Suppressor macrophage (primary cell): ENCODE measurements at regions not wholly inside any gene's neighbourhood (a gene's known extent, or its start where the extent isn't known, plus 50 kb on each side); places are given as distances from the start of the nearest gene placed in this dataset.
"Not testable (repeated sequence)": the region's sequence is repeated elsewhere in the genome, so short reads cannot be mapped to it uniquely, and the experiment has no call there.

Experiments
- DNase-seq, 4 experiments: peaks; one replicate each; pipeline ENCODE4 v3.0.0-alpha.2; 2020 to 2022

DNA sequence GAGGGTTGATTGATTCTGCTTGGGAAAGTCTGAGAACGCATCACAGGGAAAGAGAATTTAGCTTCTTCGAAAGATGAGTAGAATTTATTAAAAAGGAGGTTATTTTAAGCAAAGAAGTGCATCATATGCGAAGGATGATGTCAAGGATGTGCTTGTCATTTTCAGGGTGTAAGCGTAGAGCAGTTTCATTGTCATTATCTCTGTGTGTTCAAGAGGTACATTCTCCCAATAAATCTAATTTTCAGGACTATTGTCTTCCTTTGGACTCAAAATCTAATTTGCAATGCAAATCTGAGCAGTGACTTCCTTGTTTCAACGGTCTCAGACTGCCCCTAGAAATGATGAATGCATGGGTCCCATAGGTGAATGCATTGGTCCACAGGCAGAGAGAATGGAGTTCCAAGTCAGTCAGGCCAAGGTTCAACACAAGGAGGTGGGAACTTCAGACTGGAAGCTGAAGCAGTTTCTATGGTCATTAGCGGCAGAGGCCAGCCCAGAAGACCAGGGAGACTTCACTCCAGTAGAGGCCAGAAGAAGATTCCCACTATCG lies 99.8 kb downstream of the CDC42EP3 start:
- DNase-seq: no peak

DNA sequence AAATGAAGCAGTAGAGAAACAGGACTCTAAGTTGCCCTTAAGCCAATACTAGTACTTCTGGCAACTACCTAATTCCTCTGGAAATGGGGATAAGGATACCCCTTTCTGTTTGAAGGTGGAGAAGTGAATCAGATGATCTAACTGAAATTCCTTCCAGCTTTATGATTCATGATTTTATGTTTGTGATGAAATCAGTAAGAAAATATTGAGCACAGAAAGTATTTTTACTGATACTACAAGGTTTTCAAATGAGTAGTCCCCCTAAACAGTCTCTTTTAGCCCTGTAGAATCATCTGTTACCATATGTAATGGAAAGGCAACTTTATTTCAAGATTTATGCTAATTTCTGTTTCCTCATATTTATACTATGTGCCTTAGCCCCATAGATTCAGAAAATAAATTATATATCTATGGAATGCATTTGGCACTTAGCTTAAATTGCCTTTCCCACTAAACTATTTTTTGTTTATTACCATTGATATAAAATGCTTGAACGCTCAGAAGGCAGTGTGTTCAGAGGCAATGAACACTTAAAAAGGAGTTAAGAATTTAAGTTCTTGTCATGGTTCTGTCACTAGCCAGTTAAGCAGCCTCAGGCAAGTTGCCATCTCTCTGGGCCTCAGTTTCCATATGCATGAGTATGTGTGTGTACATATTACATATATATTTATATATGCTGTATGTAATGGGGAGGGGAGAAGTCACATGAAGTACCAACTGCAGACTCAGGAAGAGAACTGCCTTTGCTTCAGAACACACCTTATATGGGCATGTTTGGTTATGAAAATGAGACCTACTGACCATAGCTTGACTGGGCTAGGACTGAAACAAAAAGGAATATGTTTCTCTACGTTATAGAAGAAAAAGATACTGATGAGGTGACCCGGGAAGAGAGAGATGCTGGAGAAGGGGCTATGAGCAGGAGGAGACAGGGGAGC lies 97.7 kb downstream of the CDC42EP3 start:
- no peak for DNase-seq

DNA sequence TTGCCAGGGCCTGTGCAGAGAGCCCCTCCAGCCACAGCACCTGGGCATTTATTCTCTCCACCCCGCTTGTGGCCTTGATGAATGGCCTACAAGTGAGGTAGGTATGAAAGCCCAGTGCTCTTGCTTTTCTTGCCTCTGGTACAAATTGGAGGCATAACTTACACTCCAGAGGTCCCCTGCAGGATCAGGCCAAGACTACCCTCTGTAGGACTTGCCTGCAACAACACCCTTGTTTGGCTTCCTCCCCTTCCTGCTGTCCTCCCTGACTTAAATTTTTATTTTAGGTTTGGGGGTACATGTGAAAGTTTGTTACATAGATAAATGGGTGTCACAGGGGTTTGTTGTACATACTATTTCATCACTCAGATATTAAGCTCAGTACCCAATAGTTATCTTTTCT lies 95.7 kb downstream of the CDC42EP3 start:
- peak; percentile 16 to 52 (median 42) for DNase-seq

DNA sequence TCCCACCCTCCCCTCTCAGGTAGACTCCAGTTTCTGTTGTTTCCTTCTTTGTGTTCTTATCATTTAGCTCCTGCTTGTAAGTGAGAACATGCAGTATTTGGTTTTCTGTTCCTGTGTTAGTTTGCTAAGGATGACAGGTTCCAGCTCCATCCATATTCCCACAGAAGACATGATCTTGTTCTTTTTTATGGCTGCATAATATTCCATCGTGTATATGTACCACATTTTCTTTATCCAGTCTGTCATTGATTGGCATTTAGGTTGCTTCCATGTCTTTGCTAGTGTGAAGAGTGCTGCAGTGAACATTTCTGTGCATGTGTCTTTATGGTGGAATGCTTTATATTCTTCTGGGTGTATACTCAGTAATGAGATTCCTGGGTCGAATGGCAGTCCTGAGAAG lies 95.2 kb downstream of the CDC42EP3 start:
- DNase-seq: not testable (repeated sequence)

DNA sequence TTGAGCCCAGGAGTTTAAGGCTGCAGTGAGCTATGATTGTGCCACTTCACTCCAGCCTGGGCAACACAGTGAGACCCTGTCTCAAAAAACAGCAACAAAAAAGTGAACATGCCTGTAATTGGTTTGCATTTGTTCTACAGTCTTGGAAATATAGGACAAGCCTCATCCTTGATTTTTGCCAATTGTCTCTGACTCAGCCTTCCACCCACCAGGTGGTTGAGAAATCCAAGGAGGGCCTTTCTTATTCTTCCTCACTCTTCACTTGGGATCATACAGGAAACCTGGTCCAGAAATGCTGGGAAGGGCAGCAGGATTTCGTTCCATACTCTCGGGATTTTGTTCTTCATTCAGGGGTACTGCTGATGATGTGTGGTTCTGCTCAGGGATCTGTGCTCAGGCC lies 94.6 kb downstream of the CDC42EP3 start:
- peak; percentile 31 to 57 (median 44) for DNase-seq

DNA sequence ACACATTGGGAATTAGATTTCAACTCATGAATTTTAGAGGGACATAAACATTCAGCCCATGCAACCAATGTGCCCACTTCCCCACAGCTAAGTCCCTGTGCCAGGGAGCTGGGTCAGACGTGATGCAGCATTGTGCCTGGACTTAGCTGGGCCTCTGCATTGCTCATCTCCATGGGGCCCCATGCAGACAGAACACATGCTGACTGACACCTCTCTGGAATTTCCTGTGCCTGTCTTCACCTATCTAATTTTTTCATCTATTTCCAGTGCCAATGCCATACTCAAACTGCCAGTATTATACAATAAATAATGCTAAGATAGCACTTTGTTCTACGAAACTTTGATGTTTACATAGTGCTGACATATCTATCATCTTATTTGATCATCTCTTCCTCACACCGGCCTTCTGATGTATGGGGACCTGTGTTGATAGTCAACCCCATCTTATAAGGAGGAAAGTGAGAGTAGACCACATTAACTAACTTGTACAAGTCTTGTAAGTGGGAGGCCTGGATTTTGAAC lies 92.2 kb downstream of the CDC42EP3 start:
- DNase-seq: no peak

DNA sequence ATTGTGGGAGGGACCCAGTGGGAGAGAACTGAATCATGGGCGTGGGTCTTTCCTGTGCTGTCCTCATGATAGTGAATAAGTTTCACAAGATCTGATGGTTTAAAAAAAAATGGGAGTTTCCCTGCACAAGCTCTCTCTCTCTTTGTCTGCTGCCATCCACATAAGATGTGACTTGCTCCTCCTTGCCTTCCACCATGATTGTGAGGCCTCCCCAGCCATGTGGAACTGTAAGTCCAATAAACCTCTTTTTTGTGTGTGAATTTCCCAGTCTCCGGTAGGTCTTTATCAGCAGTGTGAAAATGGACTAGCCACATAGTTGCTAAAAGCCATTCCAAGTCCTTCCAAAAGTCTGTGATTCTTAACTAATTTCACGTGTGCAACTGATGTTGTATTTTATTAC lies 91.5 kb downstream of the CDC42EP3 start:
- not testable (repeated sequence) for DNase-seq

DNA sequence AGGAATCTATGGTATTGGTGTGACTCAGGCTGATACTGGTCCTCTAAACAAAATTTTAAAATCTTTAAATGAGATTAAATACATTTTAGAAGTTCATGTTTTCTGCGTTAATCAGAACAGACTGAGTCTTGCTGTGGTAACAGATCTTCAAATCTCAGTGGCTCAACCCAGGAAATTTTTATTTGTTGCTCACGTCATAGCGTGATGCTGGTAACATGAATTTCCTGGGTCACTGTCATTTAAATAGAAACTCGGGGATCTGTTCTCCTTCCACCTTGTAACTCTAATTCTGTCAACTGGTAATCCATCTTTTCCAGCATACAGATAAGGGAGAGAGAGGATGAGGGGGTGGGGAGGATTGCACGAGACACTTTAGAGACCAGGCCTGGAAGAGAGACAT lies 90.0 kb downstream of the CDC42EP3 start:
- no peak for DNase-seq

DNA sequence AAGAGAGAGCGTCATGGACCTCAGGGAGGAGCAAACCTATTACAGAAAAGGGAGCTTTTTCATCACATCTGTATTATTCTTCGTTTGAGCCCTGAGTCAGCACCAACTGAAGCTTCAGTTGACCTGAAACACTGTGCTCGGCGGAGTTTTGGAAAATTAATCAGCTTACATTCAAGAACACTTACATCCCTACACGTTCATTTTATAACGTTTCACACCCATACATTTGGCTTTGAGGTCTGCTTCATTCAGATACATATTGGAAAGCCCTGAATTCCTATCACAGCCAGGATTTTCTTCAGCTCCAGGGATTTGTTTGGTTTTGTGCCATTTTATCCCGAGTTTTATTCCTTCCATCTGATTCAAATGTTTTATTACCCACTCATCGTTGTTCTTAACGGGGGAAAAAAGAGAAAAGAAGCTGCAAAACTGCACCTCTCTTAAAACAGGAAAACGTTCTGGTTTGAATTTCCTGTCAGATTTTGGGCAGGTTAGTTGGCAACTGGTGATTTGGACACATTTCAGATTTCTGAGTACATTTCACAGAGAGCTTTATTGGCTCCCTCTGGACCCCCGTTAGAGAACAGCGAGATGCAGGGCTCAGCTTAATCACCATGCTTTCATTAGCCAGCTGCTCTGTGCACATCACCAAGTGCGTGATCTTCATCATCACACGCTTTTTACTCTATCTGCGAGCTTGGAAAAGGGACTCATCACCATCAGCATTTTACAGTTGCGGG lies 88.8 kb downstream of the CDC42EP3 start:
- DNase-seq: no peak

DNA sequence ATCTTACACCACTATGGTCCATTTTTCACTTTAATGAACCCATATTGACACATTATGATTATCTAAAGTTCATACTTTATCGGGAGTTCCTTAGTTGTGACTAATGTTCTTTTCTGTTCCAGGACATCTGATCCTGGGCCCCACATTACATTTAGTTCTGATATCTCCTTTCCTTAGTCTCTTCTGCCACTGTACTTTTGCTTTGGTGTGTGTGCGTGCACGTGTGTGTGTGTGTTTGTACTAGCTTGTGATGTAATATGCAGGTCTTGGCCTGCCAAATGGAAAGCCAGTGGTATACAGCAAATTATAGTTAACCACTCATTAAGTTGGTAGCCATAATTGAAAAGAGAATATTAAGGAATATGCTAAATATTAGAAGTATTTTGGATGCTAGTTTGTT lies 88.0 kb downstream of the CDC42EP3 start:
- no peak for DNase-seq

DNA sequence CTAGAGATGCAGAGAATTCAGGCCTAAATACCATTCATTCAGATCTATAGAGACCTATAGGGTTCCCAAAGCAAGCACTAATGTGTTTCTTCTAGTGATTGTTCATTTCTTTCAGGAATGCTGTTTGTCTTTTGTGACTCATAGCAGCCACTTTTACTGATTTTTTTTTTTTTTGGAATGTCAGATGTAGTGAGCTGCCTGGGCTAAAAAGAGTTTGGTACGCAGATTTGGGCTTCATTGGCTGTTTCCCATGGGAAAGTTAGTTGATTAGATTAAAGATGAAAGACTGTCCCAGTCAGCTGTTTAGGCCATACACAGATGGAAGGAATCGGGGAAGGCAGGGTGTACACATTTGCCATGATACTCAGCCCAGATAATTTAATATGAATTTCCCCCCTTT lies 87.6 kb downstream of the CDC42EP3 start:
- DNase-seq: no peak

DNA sequence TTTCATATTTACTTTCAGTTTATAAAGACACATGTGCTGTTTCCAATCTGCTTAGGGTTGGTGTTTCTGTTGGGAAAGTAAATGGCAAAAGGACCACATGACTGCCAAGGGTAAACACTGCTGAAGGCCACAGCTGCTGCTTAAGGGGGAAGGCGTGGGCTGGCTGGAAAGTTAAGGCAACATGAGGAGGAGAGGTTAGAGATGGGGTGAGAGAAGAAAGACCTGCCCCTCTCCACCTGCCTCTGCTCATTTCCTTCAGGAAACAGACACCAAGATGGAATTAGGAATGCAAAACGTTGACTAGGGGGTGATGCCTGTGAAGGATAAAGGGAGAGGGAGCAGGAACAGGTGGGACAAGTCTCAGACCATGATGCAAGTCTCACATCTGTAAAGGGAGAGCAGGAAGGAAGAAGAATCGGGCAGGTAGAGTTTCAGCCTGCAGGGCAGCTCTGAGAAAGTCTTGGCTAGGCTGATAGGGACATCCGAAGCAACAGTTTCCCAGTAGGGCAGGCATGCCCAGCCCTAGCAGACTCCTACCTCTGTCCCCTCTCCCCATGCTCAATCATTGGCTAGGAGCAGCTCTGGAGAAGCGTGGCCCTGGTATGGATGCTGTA lies 86.0 kb downstream of the CDC42EP3 start:
- DNase-seq: peak; percentile 17 to 67 (median 56)

DNA sequence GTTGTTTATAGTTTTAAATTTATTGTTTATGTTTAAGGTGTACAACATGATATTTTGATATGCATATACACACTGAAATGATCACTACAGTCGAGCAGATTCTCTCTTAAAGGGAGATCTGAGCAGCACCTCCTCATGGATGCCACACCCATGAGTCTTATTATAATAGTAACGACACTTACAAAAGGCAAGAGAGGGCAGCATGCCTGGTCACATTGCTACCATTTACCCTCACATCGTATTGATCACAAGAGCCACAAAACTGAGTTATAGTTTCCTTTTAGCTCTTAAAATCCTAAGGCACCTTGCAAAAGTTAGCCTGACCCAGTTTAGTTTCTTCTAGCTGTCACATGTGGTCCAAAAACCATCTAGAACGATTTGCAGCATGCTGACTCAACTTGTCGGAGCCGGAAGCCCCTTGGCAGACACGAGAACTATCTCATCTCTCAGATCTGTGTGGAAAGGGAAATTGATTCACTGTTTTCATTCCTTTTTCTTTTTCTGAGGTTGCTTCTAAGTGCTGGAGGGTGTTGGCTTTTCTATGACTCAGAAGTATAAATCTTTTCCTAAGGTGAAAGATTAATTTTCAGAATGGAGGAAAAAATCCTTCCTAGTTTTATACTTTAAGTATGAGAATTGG lies 85.3 kb downstream of the CDC42EP3 start:
- peak; percentile 54 to 73 (median 66) for DNase-seq

DNA sequence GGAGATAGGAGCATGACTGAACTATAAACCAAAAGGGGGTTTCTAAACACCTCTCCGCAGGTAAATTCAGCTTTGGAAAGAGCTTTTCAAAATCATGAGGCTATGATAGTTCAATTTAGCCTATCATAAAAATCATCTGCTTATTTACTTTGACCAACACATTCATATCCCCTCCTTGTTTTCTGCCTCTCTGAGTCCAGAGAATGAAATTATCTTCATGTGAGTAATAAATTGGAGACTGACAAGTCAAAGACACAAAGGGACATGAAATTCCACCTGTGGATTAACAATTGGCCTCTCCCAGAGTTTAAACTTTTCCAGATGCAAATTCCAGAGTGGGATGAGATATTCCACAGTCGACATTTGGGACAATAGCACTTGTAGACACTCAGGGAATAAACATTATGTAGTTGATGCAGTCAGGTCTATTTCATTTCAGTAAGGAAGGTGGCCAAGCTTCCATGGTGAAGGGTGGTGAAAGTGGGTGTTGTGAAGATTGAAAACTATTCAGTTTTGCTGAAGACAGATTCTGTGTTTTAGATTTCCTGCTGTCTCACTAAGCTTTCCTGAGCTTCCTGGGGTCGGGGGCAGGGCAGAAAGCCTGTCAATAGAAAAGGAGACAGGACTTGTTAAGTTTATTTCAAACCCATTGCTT lies 84.7 kb downstream of the CDC42EP3 start:
- DNase-seq: no peak

DNA sequence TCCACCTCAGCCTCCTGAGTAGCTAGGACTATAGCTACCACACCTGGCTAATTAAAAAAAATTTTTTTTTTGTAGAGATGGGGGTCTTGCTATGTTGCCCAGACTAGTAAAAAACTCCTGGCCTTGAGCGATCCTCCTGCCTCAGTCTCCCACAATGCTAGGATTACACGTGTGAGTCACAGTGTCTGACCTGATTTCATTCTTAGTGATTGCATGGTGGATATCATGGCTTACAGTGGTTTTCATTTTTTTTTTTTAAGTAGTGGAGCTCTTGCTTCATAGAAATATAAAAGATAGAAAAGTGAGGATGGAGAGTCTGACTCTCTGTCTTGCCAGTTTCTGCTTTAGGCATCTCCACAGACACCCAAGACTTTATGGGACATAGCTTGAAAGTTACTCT lies 83.6 kb downstream of the CDC42EP3 start:
- no peak for DNase-seq

DNA sequence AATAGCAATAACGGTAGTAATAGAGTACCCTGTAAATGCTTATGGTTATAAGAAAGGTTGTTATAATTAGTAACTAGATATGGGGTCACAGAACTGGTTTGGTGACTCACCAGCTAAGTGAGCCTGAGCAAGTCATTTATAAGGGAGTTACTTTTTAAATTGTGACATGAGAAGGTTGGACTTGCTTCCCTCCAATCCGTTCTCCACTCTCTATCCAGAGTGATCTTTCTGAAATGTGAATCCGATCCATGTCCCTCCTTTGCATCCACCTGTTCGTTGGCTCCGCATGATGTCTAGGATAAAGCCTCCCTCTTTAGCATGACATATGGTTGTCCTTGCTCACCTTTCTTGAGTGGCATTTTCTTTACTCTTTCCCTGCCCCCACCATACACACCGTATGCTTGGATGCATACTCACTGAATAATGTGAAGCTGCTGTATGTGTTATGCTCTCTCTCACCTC lies 83.1 kb downstream of the CDC42EP3 start:
- DNase-seq: no peak

DNA sequence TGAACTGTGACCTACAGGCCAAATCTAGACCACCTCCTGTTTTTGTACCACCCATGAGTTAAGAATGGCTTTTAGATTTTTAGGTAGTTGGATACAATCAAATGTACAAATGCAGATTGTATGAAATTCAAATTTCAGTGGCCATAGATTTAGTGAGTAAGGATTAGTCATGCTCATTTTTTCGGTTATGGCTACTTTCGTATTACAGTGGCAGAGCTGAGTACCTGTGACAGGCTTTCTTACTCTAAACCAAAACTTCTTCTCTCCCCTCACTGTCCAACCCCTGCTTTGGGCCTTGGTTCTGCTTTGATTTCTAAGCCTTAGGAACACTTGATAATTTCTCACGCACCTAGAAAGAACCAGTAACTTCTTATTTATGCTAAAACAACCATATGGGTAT lies 82.1 kb downstream of the CDC42EP3 start:
- DNase-seq: no peak

DNA sequence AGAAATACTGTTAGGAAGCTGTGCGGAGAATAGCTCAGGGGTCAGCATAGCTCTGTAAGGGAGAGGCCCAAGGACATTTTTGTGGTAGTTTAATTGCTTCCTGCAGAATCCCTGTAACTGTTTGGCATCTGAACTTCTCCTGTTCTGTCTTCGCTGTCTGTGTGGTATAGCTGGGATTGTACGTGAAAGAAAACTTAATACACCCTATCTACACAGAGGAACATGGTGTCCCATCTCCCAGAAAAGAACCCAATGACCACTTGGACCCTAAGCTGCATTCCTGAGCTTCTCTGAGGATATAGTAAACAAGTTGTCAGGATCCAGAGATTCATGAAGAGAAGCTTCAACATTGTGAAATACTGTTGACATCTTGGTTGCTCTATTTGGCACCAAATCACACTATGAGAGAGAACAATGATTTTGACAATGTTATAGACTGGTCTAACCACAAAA lies 81.3 kb downstream of the CDC42EP3 start:
- no peak for DNase-seq
